Stimulated activated CD8-positive, alpha-beta memory T cell treated with anti-CD3 and anti-CD28 coated beads, Interleukin-2, amount 100 ng/mL, for 48 hours (primary cell): ENCODE measurements at regions not wholly inside any gene's neighbourhood (a gene's known extent, or its start where the extent isn't known, plus 50 kb on each side); places are given as distances from the start of the nearest gene placed in this dataset.
"Not testable (repeated sequence)": the region's sequence is repeated elsewhere in the genome, so short reads cannot be mapped to it uniquely, and the experiment has no call there.

Source experiments
- DNase-seq, 2 donors: peaks; one replicate each; pipeline ENCODE4 v3.0.0-alpha.2; 2020; ENCODE audit warnings: low read depth in 2 of 2

GRCh38 chr16:65845466-65846209 is 520.9 kb upstream of the CDH5 start:
- no peak for DNase-seq

GRCh38 chr16:65843941-65844340 is 522.5 kb upstream of the CDH5 start:
- DNase-seq, result no peak

- no peak for DNase-seq
Measured at GRCh38 chr16:65842067-65842466, 524.4 kb upstream of the CDH5 start.

- no peak for DNase-seq
Measured at GRCh38 chr16:65838001-65838400, 528.5 kb upstream of the CDH5 start.

GRCh38 chr16:65837464-65837863 is 529.0 kb upstream of the CDH5 start:
- no peak for DNase-seq

GRCh38 chr16:65834688-65835087 is 531.8 kb upstream of the CDH5 start:
- DNase-seq, result no peak

GRCh38 chr16:65833171-65833871 is 533.2 kb upstream of the CDH5 start:
- no peak for DNase-seq

GRCh38 chr16:65832679-65833078 is 533.8 kb upstream of the CDH5 start:
- no peak for DNase-seq

GRCh38 chr16:65831903-65832666 is 534.4 kb upstream of the CDH5 start:
- no peak for DNase-seq

GRCh38 chr16:65829076-65829475 is 537.4 kb upstream of the CDH5 start:
- no peak for DNase-seq

- DNase-seq, result no peak
Measured at GRCh38 chr16:65828296-65828695, 538.2 kb upstream of the CDH5 start.

GRCh38 chr16:65827231-65827630 is 539.3 kb upstream of the CDH5 start:
- no peak for DNase-seq

- no peak for DNase-seq
Measured at GRCh38 chr16:65825191-65825856, 541.2 kb upstream of the CDH5 start.

GRCh38 chr16:65822148-65822547 is 544.3 kb upstream of the CDH5 start:
- no peak for DNase-seq

GRCh38 chr16:65819136-65819898 is 547.2 kb upstream of the CDH5 start:
- DNase-seq, result no peak

GRCh38 chr16:65817799-65818198 is 548.7 kb upstream of the CDH5 start:
- DNase-seq, result no peak

- DNase-seq, result no peak
Measured at GRCh38 chr16:65817066-65817465, 549.4 kb upstream of the CDH5 start.

- no peak for DNase-seq
Measured at GRCh38 chr16:65816556-65816955, 549.9 kb upstream of the CDH5 start.

GRCh38 chr16:65815707-65816106 is 550.8 kb upstream of the CDH5 start:
- DNase-seq, result no peak

- DNase-seq, result not testable (repeated sequence)
Measured at GRCh38 chr16:65813879-65814278, 552.6 kb upstream of the CDH5 start.

GRCh38 chr16:65809627-65810026 is 556.9 kb upstream of the CDH5 start:
- DNase-seq, result no peak
